ENCODE measurements at regions not wholly inside any gene's neighbourhood (a gene's known extent, or its start where the extent isn't known, plus 50 kb on each side); places are given as distances from the start of the nearest gene placed in this dataset.
A peak's percentile ranks its signal among the peaks of the same experiment; 100 is the strongest.

DNA sequence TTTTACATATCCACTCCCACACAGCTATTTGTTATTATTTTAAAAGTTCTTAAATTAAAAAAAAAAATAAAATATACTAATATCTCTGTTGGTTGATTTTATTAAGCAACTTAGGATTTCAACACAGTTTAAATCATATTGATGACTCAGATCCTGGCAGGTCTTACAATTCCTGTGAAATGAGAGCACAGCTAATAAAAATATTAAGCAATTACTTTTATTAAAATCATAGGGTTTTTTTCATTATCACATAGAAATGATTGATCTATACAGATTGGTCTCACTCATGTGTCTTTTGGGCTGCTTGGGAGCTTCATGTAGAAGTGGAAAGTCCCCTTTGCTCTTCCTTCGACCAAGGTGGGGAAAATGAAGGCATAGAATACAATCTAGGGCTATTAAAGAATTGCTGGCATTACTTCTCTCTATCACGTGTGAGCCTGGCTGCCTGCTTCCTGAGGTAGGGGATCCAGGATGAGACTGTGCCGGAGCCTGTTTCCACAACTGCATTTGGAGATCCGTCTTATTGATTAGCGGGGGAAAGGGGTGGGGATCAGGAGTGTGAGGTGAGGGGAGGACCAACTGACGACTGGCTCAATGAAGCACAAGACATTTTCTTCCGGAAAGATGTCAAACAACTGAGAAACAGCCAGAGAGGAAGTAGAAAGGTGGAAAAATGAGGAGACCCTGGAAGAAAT is 858.0 kb downstream of the USP25 start:
- H3K27me3 ChIP-seq (replicated peaks): no peaks in the 10 kb centered on the region
- TF ChIP-seq, protein P1, sequence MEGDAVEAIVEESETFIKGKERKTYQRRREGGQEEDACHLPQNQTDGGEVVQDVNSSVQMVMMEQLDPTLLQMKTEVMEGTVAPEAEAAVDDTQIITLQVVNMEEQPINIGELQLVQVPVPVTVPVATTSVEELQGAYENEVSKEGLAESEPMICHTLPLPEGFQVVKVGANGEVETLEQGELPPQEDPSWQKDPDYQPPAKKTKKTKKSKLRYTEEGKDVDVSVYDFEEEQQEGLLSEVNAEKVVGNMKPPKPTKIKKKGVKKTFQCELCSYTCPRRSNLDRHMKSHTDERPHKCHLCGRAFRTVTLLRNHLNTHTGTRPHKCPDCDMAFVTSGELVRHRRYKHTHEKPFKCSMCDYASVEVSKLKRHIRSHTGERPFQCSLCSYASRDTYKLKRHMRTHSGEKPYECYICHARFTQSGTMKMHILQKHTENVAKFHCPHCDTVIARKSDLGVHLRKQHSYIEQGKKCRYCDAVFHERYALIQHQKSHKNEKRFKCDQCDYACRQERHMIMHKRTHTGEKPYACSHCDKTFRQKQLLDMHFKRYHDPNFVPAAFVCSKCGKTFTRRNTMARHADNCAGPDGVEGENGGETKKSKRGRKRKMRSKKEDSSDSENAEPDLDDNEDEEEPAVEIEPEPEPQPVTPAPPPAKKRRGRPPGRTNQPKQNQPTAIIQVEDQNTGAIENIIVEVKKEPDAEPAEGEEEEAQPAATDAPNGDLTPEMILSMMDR (IDR thresholded peaks at IDR 0.05; ENCODE audit: low read depth, low read length, missing control alignments): no peak
- no peaks in the 10 kb centered on the region for H3K36me3 ChIP-seq (replicated peaks)
- no peak for DNase-seq
- in situ Hi-C loops (cut with HindIII; ENCODE audit: low pct_ligation_motif_present, low sequenced_read_pairs): no loop called here
- peak overlapping the region; percentile 59 for H3K4me3 ChIP-seq (ENCODE audit: low read depth, low read length)
- H3K27ac ChIP-seq: peak overlapping the region; percentile 91

DNA sequence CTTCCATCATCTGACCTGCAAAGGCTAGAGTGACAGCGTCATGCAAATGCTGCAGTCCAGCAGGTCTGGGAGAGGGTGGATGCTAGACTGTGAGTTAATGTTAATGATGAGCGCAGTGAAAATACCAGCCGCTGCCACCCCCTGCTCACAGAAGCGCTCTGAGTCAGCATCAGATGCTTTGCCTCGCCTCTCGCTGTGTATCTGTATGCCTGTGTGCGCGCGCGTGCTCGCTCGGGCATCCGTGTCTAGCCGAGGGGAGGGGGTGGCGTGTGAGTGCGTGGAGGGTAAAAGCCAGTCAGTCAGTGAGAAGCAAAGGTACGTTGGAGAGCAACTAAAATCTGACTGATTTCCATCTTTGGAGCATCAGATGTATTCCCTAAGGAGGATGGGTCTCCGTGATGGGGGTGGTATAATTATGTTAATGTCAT is 858.7 kb downstream of the USP25 start:
- DNase-seq: peak; percentile 90
- peak overlapping the region; percentile 59 for H3K4me3 ChIP-seq (ENCODE audit: low read depth, low read length)
- in situ Hi-C loops (cut with HindIII; ENCODE audit: low pct_ligation_motif_present, low sequenced_read_pairs): no loop called here
- H3K36me3 ChIP-seq (replicated peaks): no peaks in the 10 kb centered on the region
- H3K27ac ChIP-seq: peak overlapping the region; percentile 91
- H3K27me3 ChIP-seq (replicated peaks): no peaks in the 10 kb centered on the region
- TF ChIP-seq, protein P1 (IDR thresholded peaks at IDR 0.05; ENCODE audit: low read depth, low read length, missing control alignments): no peak

DNA sequence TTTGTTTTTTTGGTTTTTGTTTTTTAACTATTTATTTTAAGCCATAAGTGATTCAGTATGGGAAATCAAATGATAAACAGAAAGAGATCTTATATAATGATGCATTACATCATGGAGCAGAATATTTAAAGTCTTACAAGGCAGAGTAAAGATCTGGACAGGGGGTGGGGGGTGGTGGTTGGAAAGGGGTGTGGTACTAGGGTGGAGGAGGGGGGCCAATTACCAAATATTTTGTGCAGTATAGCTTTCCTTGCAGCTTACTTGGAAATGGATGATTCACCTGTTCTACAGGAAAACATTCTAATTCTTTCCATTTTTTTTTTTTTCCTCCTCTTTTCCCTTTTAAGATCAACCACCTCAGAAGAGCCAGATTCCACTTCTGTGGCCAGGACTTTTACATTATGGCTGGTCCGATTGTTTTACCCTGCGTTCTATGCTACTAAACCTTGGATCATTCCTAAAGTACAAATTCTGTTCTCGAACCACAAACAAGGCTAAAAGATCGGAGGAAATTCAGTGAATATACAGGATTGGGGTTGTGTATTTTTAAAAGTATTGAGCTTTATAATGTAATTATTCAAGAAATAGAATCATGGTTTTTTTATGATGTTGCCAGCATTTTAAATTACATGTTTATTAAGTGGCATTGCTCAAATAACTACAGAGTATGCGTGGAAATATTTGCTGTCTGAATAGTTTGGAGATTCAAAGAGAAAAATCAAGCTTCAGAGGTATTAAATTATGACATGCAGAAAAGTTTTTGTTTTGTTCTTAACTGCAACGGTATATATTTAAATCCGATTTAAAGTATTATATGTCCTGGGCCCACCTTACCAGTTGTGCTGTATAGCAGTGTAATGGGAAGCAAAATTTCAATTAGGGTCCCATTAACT is 859.5 kb downstream of the USP25 start:
- TF ChIP-seq, protein P1 (IDR thresholded peaks at IDR 0.05; ENCODE audit: low read depth, low read length, missing control alignments): no peak
- Histone ChIP-seq H3K36me3 (replicated peaks) (no peaks in the 10 kb centered on the region), H3K27me3 (replicated peaks) (no peaks in the 10 kb centered on the region), H3K27ac (peak overlapping the region; percentile 91), H3K4me3 (ENCODE audit: low read depth, low read length) (peak overlapping the region; percentile 59)
- in situ Hi-C loops (cut with HindIII; ENCODE audit: low pct_ligation_motif_present, low sequenced_read_pairs): no loop called here
- no peak for DNase-seq

DNA sequence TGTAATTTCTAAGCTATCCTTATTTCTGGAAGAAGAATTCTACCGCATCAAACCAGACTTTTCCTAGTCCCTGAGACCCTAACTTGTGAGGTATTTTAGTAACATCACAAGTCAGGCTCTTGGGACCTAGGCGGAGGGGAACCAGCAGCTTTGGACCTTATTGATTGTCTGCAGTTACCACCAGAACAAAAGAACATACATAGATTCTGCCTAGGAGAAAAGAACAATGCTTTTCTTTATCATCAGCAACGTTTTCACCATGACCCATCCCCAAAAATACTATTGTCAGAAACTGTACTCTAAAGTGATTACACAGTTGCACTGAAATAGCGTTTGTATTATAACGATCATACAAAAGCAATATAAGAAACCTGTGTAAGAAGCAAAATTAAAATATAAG is 860.4 kb downstream of the USP25 start:
- no peak for DNase-seq
- H3K36me3 ChIP-seq (replicated peaks): no peaks in the 10 kb centered on the region
- no peaks in the 10 kb centered on the region for H3K27me3 ChIP-seq (replicated peaks)
- no peak overlapping the region for H3K4me3 ChIP-seq (ENCODE audit: low read depth, low read length)
- no peak overlapping the region for H3K27ac ChIP-seq
- in situ Hi-C loops (cut with HindIII; ENCODE audit: low pct_ligation_motif_present, low sequenced_read_pairs): no loop called here
- TF ChIP-seq, protein P1 (IDR thresholded peaks at IDR 0.05; ENCODE audit: low read depth, low read length, missing control alignments): no peak

DNA sequence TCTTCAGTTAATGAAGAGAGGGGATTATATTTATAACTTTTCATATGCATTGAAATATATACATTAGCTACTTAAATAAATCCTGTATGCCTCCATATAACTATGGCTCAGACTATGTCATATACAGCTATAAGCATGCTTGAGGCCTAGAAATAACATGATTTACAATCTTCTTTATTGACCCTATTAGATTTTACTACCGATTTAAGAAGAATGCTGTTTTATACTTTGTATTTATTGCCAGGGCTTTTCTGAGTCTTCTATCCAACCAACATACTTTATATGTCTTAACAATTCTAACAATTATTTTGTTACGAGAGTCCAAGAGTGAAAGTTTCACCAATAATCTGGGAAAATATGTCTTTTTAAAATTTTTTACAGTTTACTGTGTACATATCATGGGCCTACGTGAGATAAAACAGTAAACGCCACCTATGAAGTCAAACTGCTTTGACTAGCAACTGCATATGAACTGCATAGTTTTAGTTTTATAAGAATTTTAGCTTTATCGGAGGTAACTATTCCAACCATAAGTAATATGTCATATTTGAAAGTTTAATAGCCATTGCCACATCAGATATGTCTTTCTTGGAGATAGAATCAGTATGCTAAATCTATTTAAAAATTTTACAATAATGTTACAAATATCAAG is 861.0 kb downstream of the USP25 start:
- Histone ChIP-seq H3K27me3 (replicated peaks) (no peaks in the 10 kb centered on the region), H3K4me3 (ENCODE audit: low read depth, low read length) (no peak overlapping the region), H3K36me3 (replicated peaks) (no peaks in the 10 kb centered on the region), H3K27ac (no peak overlapping the region)
- no peak for DNase-seq
- in situ Hi-C loops (cut with HindIII; ENCODE audit: low pct_ligation_motif_present, low sequenced_read_pairs): no loop called here
- TF ChIP-seq, protein P1 (IDR thresholded peaks at IDR 0.05; ENCODE audit: low read depth, low read length, missing control alignments): no peak
